GM21360 (cell line): ENCODE measurements at regions not wholly inside any gene's neighbourhood (a gene's known extent, or its start where the extent isn't known, plus 50 kb on each side); places are given as distances from the start of the nearest gene placed in this dataset.
"Not testable (repeated sequence)": the region's sequence is repeated elsewhere in the genome, so short reads cannot be mapped to it uniquely, and the experiment has no call there.

ENCODE experiments used
- ATAC-seq: cut with Tn5 transposase; IDR thresholded peaks from one replicate; pipeline ENCODE4 v1.9.1; 2021; ENCODE audit warnings: mild to moderate bottlenecking, moderate library complexity; ENCODE audit not compliant: unreplicated experiment

DNA sequence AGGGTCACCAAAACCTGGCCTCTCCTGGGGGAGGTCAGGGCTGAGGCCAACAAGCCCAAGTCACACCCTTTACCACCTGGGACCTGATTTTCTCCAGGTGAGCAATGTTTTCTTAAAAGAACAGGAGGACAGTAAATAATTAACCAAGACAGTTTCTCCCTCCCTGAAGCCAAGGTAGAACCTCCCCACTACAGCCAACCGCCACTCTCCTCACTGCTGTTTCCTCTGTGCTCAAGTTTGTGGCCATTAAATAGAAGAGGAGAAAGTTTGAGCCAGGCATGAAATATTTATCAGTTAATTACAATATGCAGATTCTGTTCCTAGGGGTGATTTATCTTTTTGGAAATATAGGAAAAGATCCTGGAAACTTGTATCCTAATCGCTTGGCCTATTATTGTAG lies 150.6 kb upstream of the ANKRD20A1 start:
- not testable (repeated sequence) for ATAC-seq

DNA sequence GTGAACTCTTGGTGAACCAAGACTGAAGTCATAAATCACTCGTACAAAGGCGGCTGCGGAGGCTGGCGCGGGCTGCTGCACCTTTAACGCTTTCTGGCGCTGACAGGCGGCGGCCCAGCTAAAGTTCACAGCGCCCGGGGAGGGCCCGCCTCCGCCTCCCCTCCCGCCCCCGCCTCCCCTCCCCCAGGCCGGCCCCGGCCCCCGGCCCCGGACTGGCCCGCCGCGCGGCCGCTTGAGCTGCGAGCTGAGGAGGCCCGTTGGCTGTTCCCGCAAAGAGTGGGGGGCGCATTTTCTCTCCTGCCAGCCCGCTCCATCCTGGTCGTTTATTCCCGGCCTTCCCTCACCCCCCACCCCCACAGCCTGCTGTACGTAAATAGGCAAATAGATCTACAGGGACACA lies 147.3 kb upstream of the ANKRD20A1 start:
- not testable (repeated sequence) for ATAC-seq

DNA sequence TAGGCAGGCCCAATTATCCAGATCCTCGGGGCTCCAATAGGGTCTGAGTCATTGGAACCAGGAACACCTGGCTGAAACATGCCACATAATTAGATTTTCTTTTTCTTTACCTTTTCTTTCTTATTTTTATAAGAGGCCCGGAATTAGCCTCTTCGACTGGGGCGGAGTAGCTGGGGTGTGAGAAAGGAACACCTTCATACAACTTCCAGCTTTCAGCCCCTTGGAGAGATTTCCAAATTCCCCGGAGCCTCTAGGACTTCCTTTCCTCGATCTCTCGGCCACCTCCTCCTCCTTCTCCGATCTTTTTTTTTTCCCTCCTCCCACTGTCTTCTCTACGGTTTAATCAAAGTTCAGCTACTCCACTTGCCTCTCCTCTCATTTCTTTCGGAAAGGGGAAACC lies 146.8 kb upstream of the ANKRD20A1 start:
- not testable (repeated sequence) for ATAC-seq

DNA sequence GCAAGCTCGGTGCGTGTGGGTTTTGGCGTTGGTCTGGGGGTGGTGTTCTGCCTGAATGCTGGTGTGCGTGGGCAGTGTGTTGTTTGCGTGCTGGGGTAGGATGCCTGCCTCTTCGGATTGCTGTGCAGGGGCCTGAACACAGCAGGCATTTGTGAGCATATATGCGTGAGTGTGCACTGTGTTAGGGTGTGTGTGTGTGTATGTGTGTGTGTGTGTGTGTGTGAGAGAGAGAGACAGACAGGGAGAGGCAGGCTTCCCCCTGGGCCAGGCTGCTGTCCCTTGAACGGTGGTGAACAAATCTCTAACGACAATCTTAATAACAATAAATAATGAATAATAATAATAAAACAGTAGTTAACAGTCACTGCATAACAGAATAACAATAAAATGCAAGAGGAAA lies 145.8 kb upstream of the ANKRD20A1 start:
- ATAC-seq = not testable (repeated sequence)

DNA sequence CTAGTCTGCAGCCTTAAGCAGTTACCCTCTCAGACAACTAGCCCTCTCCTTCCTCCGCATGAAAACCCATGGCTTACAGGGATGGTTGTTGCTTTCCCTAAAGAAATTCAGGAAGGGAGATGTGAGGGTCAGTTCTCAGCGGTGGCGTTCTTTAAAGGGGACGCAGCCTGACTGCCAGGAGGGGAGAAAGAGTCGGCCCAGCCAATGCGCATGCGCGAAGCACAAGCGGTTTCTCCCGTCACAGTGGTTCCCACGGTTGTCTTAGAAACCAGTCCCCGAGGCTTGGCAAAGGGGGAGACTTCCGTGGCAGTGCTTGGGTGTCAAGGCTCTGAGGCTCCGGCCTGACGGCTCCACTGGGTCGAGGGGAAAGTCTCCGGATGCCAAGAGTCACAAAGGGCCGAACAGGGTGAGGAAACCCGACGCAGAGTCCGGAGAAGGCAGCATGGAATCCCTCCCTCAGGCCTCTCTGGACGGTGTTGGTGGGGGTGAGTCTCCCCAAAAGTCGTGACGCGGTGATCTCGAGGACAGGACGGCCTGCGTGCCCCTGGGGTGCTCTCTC lies 140.8 kb upstream of the ANKRD20A1 start:
- ATAC-seq = not testable (repeated sequence)

DNA sequence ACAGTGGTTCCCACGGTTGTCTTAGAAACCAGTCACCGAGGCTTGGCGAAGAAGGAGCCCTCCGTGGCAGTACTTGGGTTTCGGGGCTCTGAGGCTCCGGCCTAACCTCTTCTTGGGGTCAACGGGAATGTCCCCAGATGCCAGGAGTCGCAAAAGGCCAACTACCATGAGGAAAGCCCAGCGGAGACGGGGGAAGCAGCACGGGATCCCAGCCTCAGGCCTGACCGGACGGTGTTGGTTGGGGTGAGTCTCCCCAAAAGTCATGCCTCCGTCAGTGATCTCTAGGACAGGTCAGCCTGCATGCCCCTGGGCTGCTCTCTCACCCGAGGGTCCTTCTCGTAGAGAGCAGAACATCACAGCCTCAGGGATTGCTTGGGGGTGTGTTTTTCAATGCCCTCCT lies 138.2 kb upstream of the ANKRD20A1 start:
- not testable (repeated sequence) for ATAC-seq

DNA sequence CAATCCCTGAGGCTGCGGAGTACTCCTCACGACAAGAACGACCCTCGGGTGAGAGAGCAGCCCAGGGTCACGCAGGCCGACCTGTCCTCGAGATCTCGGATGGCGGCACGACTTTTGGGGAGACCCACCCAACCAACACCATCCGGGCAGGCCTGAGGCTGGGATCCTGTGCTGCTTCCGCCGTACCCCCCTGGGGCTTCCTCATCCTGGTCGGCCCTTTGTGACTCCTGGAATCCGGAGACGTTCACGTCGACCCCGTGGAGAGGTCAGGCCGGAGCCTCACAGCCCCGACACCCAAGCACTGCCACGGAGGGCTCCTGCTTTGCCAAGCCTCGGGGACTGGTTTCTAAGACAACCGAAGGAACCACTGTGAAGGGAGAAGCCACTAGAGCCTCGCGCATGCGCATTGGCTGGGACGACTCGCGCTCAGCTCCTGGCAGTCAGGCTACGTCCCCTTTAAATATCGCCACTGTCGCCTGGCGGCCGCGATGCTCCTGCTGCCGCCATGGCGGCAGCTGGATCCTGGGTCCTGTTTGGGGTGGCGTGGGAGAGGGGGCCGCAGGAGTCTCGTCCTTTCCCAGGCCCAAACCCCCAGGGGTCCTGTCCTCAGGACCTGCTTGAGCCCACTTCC lies 136.2 kb upstream of the ANKRD20A1 start:
- ATAC-seq = peak; percentile 89

GRCh38 chr9:67723185-67723584 lies 135.5 kb upstream of the ANKRD20A1 start:
- ATAC-seq = not testable (repeated sequence)

DNA sequence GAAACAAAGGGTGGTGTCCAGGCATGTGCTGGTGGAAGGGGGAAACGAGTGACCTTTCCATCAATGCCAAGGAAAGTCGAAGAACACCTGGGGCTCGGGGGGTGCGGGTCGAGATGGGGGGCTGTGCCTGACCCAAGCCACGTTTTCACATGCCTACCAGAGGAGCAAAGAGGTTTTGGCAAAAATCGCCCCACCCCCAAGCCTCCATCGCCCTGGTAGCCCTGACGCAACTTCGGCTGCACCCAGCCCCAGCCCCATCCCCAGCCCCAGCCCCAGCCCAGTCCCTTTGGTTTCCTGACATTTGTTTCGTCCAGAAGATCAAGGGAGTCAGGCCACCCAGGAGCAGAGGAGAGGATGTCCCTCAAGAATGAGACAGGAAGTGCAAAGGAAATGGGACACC lies 133.8 kb upstream of the ANKRD20A1 start:
- not testable (repeated sequence) for ATAC-seq

DNA sequence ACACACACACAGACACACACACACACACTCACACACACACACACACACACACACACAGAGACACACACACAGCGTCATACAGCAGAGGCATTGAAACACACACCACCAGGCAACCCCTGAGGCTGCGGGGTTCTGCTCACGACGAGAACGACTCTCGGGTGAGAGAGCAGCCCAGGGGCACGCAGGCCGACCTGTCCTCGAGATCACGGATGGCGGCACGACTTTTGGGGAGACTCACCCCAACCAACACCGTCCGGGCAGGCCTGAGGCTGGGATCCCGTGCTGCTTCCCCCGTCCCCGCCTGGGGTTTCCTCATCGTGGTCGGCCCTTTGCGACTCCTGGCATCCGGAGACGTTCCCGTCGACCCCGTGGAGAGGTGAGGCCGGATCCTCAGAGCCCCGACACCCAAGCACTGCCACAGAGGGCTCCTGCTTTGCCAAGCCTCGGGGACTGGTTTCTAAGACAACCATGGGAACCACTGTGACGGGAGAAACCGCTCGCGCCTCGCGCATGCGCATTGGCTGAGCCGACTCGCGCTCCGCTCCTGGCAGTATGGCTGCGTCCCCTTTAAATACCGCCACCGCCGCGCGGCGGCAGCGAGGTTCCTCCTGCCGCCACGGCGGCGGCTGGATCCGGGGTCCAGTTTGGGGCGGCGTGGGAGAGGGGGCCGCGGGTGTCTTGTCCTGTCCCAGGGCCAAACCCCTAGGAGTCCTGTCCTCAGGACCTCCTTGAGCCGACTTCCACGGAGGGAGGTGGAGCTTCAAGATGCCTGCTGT lies 132.3 kb upstream of the ANKRD20A1 start:
- peak; percentile 85 for ATAC-seq

DNA sequence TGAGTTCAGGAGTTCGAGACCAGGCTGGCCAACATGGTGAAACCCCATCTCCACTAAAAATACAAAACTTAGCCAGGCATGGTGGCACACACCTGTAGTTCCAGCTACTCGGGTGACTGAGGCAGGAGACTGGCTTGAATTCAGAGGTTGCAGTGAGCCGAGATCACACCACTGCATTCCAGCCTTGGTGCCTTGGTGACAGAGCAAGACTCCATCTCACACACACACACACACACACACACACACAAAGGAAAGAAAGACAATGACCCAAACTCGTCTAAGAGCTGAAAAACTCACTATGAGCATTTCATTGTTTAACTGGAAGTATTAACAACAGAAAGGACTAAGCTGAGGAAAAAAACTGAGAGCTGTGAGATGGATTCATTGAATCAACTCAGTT lies 95.6 kb upstream of the ANKRD20A1 start:
- not testable (repeated sequence) for ATAC-seq

GRCh38 chr9:67771807-67772206 lies 86.9 kb upstream of the ANKRD20A1 start:
- ATAC-seq = not testable (repeated sequence)

DNA sequence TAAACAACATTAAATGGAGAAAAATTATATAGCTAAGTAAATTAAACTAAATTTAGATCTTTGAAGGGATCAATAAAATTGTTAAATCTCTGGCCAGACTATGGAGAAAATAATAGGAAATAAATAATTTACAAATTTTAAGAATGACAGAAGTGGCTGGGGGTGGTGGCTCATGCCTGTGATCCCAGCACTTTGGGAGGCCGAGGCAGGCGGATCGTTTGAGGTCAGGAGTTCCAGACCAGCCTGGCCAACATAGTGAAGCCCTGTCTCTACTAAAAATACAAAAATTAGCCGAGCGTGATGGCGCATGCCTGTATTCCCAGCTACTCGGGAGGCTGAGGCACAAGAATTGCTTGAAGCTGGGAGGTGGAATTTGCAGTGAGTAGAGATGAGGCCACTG lies 58.6 kb upstream of the ANKRD20A1 start:
- not testable (repeated sequence) for ATAC-seq
